ENCODE measurements at regions not wholly inside any gene's neighbourhood (a gene's known extent, or its start where the extent isn't known, plus 50 kb on each side); places are given as distances from the start of the nearest gene placed in this dataset.
A peak's percentile ranks its signal among the peaks of the same experiment; 100 is the strongest.

DNA sequence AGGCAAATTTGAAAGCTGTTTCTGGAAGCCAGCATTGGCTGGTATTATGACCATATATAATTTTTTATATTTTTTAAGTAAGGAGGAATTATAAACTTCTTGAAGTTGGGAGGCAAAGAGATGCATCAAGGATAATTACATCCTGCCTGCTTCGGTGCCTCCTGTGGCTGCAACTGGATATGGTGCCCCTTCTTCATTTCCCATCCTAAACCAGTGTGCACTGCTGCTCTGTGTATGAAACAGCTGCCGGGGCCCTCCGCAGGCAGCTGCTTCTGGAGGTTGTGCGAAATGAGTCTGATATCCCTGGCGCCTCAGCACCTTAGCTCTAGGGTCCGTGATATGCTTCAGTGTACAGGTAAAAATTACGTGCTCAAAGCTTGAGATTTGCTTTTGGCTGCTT, 304.2 kb downstream of the ENC1 start:
- no peak for DNase-seq

DNA sequence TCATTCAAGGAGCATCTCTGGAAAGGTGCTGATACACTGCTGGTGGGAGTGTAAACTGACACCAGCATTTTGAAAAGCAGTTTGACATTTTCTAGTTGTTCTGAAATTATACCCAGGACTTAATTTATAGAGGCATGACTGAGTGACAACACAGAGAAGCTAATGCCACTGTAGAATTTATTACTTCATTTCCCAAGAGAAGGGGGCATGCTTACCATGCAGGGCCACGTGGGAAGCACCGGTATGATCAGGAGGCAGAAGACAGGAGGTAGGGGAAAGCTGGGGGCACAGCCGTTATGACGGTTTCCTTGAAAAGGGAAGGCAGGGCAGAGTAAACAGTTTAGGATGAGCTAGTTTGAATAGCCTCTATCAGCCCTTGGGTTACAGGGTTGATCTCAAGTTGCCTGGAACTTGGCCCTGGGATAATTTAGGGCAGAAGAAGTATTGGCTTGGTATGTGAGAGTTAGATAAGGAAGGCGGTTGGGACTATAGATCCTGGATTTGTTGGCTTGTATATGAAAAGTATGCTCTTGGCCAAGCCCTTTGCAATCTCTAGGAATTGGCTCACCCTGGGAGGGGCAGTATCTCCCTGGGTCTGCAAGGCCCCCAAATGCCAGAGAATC, 305.7 kb downstream of the ENC1 start:
- DNase-seq, result no peak

DNA sequence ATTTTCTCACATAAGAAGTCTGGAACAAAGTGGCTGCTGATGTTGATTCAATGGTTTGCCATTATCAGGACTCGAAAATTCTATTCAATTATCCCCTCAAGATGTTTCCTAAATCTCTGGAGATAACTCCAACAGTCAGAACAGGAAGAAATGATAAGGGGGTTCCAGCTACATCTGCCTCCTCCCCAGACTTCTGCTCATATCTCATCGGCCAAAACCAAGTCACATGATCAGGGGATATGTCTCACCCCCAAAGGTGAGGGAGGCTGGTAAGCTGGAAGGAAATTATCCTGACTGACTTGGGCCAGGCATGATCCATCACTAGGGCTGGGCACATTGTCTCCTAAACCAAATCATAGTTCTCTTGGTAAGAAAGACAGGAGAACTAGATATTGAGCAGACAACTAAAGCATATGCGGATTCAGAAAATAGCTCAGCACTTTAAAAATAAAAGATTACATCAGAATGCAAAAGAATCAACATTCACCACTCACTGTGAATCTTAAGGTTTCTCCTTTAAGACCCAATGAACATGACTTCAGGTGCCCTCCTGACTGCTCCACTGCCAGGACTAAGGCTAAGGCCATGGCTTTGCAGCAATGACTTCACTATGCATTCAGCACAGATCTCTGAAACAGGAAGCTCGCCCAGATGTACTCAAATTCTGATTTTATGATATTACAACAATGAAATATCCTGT, 306.3 kb downstream of the ENC1 start:
- DNase-seq, result no peak

DNA sequence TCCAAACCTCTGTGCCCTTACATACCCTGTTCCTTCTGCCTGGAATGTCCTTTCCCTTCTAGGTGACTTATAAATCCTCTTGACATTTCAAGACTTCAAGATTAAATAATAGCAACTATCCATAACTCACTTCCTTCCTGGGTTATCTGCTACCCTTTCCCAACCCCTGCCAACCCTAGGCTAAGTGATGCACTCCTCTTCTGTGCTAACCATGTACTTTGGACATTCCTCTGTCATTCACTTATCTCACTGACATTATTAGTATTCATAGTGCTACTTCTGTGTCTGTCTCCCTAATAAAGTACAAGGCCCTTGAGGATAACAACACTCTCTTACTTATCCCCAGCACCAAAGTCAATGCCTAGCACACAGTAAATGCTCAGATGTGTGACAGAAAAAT, 307.1 kb downstream of the ENC1 start:
- DNase-seq, result no peak

DNA sequence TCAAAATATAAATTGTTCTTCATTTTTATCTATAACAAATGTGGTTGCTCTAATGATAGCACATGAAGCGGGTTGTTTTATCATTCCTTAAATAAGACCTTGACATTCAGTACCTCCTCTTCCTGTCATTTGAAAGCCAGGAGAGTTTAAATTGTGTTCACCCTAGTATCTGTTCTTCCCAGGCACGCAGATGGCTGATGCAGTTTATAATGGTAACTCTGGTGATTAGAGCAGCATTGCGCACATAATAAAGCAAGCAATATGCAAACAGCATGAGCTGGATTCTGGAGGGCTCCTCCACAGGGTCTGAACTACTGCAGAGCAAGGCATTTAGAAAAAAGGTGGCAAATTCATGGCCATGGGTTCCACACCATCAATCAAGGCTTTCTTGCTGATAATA, 307.8 kb downstream of the ENC1 start:
- no peak for DNase-seq

DNA sequence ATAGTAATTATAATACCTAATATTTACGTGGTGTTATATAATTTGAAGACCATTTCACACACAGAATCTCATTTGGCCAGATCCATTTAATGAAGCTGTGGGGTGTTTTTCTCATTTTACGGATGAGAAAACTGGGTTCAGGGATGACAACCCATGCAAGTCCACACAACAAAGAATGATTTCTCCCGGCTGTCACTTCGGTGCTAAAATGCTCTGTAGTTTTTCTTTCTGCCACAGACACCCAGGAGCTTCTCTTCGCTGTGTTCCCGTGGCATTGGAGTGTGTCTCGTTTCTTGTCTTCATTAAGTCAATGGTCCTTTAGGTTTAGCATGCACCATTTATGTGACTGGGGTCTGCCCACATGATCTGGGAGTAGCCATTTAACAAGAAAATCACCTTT, 308.5 kb downstream of the ENC1 start:
- DNase-seq, result no peak

DNA sequence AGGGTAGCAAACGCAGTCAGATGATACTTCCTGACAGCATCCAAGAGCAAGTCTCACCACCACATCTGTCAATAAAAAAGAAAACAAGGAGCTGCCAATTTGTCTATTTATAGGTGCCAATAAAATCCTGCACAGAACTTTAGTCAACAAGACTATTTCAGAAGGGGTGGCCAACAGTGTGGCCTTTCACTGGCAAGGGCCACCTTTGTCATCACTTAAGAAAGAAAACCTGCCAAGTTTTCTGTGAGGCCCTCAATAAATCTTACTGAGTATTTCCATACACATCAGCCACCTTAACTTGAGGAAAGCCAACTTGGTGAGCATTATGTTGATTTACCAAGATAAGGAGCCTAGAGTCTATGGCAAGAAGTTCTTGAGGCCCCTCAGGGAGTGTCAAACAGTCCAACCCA, 312.3 kb downstream of the ENC1 start:
- DNase-seq, result no peak

DNA sequence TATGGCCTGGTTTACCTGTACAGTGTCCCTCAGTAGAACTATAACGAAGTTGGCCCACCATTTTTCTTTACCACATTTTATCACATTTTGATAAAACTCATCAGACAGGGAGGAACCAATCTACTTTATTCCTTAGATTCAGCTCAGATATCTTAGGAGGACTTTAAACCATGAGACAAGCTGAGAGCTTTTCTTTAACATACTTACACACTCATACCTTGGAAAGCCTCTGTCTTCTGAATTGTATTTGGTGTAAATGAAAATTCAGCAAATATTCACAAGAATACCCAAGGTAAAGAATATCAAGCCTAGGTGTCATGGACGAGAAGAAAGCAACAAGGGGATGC, 313.2 kb downstream of the ENC1 start:
- no peak for DNase-seq

DNA sequence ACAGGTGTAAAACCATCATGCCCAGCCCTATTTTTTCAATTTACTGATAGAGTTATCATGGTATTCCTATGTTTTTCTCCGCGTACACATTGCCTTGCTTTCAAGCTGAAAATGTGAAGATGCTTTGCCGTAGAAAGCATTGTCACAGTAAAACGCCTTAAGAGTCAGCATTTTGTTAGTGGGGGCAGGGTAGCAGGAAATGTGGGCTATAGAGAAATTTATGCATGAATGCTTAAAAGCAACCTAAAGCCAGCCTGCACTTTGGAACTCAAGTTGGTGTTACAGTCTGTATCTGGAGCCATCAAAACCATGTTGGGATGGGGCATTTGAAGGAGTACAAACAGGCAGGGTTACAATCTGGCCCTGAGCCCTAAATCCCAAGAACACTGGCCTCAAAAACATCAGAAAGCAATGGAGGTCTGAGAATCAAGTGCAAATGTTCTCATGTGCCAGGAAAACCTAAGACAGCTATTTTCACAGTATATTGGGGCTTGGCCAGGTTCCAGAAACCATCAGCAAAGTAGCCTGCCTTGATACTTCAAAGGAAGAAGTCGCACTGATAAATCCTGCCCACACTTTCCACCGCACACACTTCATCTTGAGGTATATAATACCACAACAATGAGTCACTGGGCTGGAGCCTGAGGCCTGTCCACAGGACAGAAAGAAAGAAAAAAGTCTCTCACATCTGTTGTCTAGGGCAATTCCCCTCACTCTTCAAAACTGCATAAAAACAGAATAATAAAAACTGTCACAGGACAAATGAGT, 313.8 kb downstream of the ENC1 start:
- DNase-seq, result peak; percentile 59

DNA sequence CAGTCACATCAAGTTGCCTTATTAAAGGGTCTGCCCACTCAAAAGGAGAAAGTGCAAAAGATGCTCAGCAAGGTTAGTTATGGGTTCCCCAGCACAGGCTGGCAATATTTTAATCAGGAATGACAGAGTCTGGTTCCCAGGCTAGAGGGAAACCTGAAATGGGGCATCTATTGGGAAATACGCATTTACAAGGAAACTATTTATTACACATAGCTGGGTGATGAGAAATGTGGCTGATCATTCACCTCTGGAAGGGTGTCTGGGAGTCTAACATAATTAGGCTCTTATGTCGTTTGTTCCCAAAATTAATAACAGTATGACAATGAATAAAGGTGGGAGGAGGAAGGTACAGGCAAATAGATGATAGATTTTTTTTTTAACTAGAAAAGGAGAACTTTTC, 314.7 kb downstream of the ENC1 start:
- DNase-seq, result no peak

DNA sequence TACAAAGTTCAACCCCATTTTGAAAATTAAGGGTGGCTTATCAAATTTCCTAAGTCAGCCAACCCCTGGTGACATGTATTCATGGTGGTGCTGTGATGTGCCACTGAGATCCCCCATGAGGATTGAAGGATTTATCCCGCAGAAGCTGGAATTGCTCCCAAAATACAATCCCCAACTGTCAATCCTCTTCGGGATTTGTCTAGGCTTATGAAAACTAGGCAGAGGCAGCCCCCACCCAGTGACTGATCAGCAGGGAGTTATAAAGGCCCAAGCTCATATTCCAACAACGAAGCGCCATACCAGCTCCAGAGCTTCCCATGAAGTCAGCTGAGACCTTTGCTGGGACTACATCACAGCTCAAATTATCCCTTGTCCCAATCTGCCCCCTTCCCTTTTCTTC, 316.0 kb downstream of the ENC1 start:
- no peak for DNase-seq

DNA sequence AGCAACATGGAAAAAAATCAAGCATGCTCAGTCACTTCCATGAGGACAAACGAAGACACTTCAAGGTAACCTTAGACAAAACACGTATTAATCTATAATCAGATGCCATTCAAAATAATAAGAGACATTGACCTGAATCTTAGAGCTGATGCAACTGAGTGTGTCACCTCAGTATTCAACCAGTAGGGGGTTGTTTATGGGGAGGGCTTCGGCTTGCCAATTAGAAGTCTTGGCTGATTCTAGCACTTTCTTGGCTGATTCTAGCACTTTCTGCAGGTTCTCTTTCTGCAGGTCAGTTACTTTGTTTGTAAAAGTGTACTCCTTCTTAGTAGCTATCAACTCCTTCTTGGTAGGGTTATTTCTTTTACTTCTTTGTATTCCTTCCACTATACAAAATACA, 317.6 kb downstream of the ENC1 start:
- DNase-seq, result no peak

DNA sequence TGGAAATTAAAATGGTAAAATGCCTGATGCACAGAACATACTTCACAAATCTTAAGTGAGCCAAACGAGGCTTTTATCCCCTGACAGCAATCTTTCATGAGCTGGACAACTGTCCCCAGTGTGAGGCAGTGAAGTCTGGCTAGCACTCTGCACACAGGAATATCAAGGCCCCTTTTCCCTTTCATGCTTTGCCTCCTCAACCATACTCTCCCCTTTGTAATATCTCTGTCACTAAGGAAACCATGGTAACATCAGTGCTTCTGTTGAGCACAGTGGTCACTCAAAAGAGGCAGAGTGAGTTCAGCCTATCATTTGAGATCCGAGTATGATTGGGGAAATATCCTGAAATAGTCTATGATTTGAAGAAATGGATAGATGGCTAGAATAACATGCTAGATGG, 318.3 kb downstream of the ENC1 start:
- no peak for DNase-seq

DNA sequence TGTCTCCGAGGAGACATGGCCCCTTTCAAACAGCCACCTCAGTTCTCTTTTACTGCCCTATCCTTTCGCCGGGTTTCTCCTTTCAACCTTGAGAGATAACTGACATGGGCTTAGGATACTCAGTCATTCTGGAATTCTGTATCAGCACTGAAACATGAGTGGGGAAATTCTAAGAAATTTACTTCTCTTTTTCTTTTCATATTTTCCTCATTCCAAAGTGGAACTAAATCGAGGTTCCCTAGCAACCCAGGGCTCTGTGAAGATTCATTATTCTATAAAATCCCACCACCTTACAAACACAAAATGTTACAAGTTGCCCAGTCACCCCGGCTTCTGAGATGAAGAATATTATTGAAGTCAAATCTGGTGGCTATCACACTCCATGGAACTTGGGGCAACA, 319.2 kb downstream of the ENC1 start:
- no peak for DNase-seq

DNA sequence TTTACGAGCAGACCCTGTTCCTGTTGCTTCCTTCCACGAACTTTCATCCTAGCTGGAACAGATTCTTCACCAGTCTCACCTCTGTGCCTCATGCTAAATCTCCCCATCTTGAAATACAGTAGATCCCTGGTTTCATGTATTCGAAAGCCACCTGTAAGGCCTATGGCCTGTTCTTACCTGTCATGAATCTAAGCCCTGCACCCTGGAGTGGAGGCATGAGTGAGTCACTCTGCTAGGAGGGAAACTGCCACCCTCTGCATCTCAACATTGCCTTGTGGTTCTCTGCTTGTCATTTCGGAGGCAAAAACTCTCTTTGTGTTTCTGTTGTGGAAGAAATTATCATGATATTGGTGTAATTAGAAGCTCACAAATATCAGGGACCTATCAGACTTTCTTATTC, 320.0 kb downstream of the ENC1 start:
- no peak for DNase-seq

DNA sequence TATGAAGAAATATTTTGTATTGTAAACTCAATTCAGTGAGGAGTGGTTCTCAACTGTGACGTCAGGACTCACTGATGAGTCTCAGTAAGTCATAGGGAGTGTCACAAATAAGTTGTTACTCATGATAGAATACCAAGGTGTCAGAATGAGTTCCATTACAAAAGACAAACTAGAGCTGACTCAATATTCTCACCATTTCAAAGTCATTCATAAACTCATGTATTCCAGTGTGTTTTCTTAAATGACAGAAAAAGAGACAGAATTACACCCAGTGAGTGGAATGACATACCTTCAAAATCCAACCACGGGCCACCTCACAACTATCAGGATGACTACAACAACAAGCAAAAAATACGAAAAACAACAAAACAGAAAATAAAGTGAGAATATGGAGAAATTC, 321.5 kb downstream of the ENC1 start:
- DNase-seq, result no peak

DNA sequence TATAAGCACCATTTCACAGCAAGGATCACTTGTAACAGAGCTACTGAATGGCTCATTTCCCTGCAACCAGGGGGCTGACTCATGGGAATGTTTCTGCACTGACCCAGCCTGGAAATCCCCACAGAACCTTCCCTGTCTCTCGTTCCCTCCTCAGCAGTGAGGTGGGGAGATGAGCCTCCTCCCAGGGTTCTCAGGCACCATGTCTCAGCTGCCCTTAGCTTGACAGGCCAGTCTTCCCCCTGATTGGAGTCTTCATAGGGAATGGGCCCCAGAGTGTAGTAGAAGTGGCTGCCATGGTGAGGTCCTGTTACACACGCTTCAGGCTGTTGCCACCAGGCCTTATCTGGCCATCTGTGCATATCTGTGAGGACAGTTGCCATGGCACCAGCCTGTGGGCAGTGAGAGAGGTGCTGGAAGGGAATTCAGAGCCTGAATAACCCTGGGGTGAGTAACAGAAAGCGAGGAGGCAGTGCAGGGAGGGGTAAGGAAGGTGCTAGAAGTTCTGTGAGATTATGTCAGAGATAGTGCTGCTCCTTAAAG, 324.4 kb downstream of the ENC1 start:
- DNase-seq, result no peak

DNA sequence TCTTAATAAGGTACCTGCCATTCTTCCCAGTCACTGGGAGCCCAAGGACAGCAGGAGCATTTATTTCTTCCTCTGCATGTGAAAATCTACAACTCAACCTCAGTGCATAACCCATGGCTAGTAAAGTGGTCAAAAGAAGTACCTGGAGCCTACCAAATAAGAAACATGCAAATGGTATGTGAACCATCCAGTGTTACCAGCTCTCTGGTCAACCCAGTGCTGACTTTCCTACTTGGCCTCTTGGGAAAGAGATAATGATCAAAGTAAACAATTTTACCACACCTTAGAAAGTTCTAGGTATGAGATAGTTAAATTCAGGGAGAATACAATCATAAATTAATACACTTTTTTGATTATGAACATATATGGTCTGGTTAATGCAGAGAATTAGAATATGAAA, 325.6 kb downstream of the ENC1 start:
- DNase-seq, result no peak

DNA sequence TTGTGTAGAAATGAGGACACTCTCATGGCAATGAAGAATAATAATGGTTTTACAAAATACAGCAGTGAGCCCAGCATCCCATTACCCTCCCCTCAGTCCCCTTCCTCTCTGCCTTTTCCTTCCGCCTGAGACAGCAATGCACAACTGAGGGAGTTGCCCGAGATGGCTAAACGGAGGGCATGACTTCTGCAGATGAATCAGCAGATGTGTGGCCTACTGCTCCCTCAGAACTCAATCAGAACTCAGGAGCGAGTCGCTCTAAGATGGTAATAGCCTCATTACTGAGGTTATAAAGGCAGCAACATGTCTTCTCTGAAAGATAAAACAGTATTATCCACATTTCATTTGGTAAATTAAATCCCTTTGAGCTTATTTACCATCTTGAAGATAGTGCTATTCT, 326.6 kb downstream of the ENC1 start:
- no peak for DNase-seq

DNA sequence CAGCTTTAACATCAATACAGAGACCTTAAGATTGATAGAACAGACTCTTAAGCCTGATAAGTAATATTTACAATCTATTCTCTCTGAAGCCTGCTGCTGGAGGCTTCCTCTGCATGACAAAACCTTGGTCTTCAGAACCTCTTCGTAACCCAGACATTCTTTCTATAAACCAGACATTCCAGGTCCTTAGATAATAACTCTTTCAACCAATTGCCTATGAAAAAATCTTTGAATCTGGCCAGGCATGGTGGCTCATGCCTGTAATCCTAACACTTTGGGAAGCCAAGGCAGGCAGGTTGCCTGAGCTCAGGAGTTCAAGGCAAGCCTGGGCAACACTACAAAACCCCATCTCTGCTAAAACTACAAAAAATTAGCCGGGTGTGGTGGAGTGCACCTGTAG, 327.8 kb downstream of the ENC1 start:
- DNase-seq, result no peak

DNA sequence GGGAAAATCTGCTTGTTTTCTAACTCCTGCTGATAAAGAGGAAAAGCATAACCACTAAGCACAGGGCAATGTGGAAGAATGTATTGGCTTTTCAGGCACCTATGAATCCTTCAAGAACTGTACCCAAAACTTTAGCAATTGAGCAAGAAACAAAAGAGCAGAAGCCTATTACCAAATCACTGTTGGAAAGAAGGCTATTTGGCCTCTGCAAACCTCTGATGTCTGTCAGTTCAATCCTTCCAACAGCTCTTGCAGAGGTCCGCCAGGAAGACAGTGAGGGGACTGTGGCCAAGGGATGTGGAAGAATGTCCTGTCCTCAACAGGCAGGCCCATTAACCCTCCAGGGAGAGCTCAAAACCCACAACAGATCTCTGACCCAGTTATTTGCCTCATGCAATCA, 328.6 kb downstream of the ENC1 start:
- no peak for DNase-seq

DNA sequence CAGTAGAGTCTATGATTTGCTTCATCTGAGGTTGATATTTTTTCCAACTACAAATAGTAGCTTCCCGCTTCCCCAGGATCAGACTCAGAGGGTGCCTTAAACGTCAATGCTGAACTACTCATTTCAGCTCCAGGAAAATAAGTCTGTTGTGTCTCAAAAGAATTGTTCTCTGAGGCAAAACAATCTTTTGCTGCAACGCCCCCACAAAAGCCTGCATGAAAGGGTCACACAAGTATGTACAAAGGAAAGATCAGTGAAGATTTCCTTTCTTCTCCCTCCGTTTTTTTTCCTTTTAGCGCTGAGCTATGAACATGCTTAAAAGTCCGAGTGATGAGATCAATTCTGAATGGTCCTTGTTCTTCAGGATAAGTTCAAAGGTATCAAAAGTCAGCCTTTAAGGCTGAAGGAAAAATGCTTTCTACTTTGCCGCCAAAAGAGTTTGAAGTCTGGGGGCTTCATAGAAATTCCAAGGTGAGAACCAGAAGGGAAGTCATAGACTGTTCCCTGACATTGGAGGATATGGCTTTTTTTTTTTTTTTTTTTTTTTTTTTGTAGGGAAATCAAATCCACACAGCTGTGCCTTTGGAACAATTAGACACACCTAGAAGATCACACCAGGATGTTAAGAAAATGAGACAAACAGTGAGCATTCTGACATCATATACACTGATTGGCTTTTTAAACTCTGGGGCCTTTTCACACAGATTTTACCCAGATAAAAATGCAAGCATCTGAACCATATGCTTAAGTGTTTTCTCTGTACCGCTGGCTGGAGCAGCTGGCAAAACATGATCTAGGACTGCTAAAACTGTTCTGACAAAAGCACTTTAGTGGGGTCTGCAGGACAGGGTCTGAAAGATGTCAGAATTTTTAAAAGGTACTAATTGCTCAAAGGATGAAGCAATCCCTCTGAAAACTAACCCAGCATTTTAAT, 329.3 kb downstream of the ENC1 start:
- DNase-seq, result no peak

DNA sequence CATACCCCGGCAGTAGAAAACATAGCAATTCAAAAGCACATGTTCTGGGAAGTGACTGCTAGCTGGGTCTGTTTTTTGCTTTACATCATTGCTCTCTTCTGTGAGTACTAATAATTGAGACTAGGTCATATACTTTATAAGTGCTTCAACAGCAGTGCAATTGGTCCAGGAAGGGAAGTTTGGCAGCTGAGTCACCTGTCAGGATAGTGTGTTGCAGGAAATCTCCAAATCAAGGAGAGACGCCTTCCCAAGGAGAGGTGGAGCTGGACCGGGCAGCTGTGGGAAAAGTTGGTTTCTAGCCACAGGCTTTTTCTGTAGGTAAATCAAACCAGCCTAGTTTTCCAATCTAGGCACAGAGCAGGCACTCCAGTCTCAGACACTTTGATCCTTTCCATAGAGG, 330.1 kb downstream of the ENC1 start:
- no peak for DNase-seq

Data from CD4-positive, alpha-beta T cell treated with Interleukin-17A for 1 hour (primary cell).